GM23338 (cell line): ENCODE measurements at regions not wholly inside any gene's neighbourhood (a gene's known extent, or its start where the extent isn't known, plus 50 kb on each side); places are given as distances from the start of the nearest gene placed in this dataset.

Experiments used
- ATAC-seq: fragments of 200-7000 bp; cut with Tn5 transposase; 3 replicates; pipeline ENCODE4 v1.9.1; 2020
- DNase-seq: peaks from one replicate; pipeline ENCODE4 v3.0.0-alpha.2; 2015; ENCODE audit warnings: low spot score
- H2AFZ ChIP-seq: fragments of 200-600 bp; sonication (generic); 2 replicates; pipeline ENCODE4 v1.8.0; 2016; ENCODE audit warnings: antibody characterized with exemption, mild to moderate bottlenecking, moderate library complexity
- H3F3A ChIP-seq: fragments of 200-600 bp; sonication (generic); replicated peaks from 2 replicates; pipeline ENCODE4 v1.8.0; 2017; ENCODE audit warnings: antibody characterized with exemption, mixed run types, low read depth
- H3K27ac ChIP-seq: fragments of 200-600 bp; sonication (generic); 2 replicates; pipeline ENCODE4 v1.6.1; 2016; ENCODE audit warnings: low read depth
- H3K27me3 ChIP-seq: fragments of 200-600 bp; sonication (generic); 2 replicates; pipeline ENCODE4 v1.8.0; 2016; ENCODE audit warnings: mild to moderate bottlenecking, mixed run types, moderate library complexity; ENCODE audit not compliant: insufficient read depth
- H3K36me3 ChIP-seq: fragments of 200-600 bp; sonication (generic); 2 replicates; pipeline ENCODE4 v1.8.0; 2016; ENCODE audit warnings: mild to moderate bottlenecking; ENCODE audit not compliant: insufficient read depth
- H3K4me1 ChIP-seq: fragments of 200-600 bp; sonication (generic); 2 replicates; pipeline ENCODE4 v1.8.0; 2016; ENCODE audit warnings: mild to moderate bottlenecking, moderate library complexity; ENCODE audit not compliant: insufficient read depth
- H3K4me2 ChIP-seq: fragments of 200-600 bp; sonication (generic); 2 replicates; pipeline ENCODE4 v1.7.1; 2017; ENCODE audit warnings: mixed run types
- H3K4me3 ChIP-seq: fragments of 200-600 bp; sonication (generic); 2 replicates; pipeline ENCODE4 v1.6.1; 2016; ENCODE audit warnings: mixed run types
- H3K79me2 ChIP-seq: fragments of 200-600 bp; sonication (generic); replicated peaks from 2 replicates; pipeline ENCODE4 v1.8.0; 2017; ENCODE audit warnings: mild to moderate bottlenecking; ENCODE audit not compliant: insufficient read depth
- H3K9me2 ChIP-seq: fragments of 200-600 bp; sonication (generic); 2 replicates; pipeline ENCODE4 v1.8.0; 2017; ENCODE audit not compliant: insufficient read depth
- H4K20me1 ChIP-seq: fragments of 200-600 bp; sonication (generic); replicated peaks from 2 replicates; pipeline ENCODE4 v1.8.0; 2017; ENCODE audit warnings: mild to moderate bottlenecking; ENCODE audit not compliant: insufficient read depth
- H3K27ac Mint-ChIP-seq: 2 replicates; pipeline ENCODE4 v1.8.0; 2020; ENCODE audit warnings: inconsistent platforms, mild to moderate bottlenecking, moderate library complexity, mixed read lengths
- H3K27me3 Mint-ChIP-seq: 3 replicates; pipeline ENCODE4 v1.8.0; 2022; ENCODE audit warnings: low read depth, mild to moderate bottlenecking, moderate library complexity, mixed read lengths, inconsistent platforms; ENCODE audit not compliant: insufficient read depth, poor library complexity
- H3K36me3 Mint-ChIP-seq: 3 replicates; pipeline ENCODE4 v1.8.0; 2021; ENCODE audit warnings: low read depth, mild to moderate bottlenecking, inconsistent platforms, moderate library complexity, mixed read lengths
- H3K4me1 Mint-ChIP-seq: 3 replicates; pipeline ENCODE4 v1.8.0; 2020; ENCODE audit warnings: mild to moderate bottlenecking, inconsistent platforms, mixed read lengths
- H3K4me3 Mint-ChIP-seq: 3 replicates; pipeline ENCODE4 v1.8.0; 2021; ENCODE audit warnings: moderate library complexity, mild to moderate bottlenecking, inconsistent platforms, mixed read lengths
- H3K9me3 Mint-ChIP-seq: 3 replicates; pipeline ENCODE4 v1.8.0; 2020; ENCODE audit warnings: moderate library complexity, mild to moderate bottlenecking, inconsistent platforms, mixed read lengths
- EZH2phosphoT487 ChIP-seq: fragments of 200-600 bp; sonication (generic); IDR thresholded peaks from one replicate; pipeline ENCODE4 v1.8.1; 2018; ENCODE audit warnings: antibody characterized with exemption; ENCODE audit not compliant: unreplicated experiment
- JUNB ChIP-seq: IDR thresholded peaks from one replicate; pipeline ENCODE4 v1.6.1; 2016; ENCODE audit warnings: antibody characterized with exemption; ENCODE audit not compliant: unreplicated experiment
- STAT1 ChIP-seq: IDR thresholded peaks from one replicate; pipeline ENCODE4 v1.6.1; 2016; ENCODE audit warnings: antibody characterized with exemption; ENCODE audit not compliant: unreplicated experiment
- ZNF331 ChIP-seq: fragments of 250-450 bp; sonication (Bioruptor Pico); IDR thresholded peaks from 2 replicates; pipeline ENCODE4 v1.5.0; 2020; ENCODE audit warnings: low read depth, mild to moderate bottlenecking, moderate library complexity
- TF ChIP-seq, protein P1 (sequence below): IDR thresholded peaks from one replicate; pipeline ENCODE4 v1.6.1; 2018; ENCODE audit warnings: antibody characterized with exemption; ENCODE audit not compliant: unreplicated experiment
- TF ChIP-seq, protein P2 (sequence below): fragments of 250-450 bp; sonication (Bioruptor Pico); IDR thresholded peaks from 2 replicates; pipeline ENCODE4 v1.5.0; 2020; ENCODE audit warnings: mild to moderate bottlenecking, moderate library complexity
- TF ChIP-seq, protein P3 (sequence below): IDR thresholded peaks from 2 replicates; pipeline ENCODE4 v1.6.1; 2016; ENCODE audit warnings: antibody characterized with exemption

DNA sequence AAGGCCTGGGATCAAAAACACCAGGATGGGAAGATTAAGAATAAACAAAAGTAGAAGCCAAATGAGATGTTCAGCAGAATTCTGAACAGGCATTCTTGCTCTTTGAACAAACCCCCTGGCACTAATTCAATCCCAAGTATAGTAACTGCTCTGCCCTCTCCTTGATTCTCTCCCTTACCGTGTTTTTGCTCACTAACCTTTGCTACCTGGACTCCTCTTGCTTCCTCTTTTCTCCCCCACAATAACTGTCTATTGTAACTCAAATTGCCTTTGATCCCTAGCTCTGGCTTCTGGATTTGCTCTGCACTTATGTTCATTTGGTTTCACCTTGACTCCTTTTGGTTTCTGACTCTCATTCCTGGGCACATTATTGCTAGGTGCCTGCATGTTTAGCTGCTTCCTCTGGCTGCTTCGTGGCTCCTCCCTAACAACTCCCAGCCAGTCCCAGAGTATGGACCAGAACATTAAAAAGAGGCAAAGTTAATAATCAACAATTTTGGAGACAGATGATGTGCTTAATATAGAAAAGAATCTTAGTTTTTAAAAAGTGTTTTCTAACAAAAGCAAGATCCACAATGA, 65.4 kb upstream of the PHIP start:
- H3K9me3 Mint-ChIP-seq = no peaks in the 10 kb centered on the region

More for the DNA sequence above, 65.4 kb upstream of the PHIP start:
- H3K9me2 ChIP-seq = no peaks in the 10 kb centered on the region
- Mint-ChIP-seq H3K36me3 (no peaks in the 10 kb centered on the region), H3K27me3 (no peaks in the 10 kb centered on the region), H3K4me1 (peaks cover 4% of the 10 kb centered on the region; the same call in 2 of the 3 replicates), H3K27ac (no peak overlapping the region), H3K4me3 (no peak overlapping the region)
- TF ChIP-seq ZNF331 = no peak
- TF ChIP-seq, protein P1, sequence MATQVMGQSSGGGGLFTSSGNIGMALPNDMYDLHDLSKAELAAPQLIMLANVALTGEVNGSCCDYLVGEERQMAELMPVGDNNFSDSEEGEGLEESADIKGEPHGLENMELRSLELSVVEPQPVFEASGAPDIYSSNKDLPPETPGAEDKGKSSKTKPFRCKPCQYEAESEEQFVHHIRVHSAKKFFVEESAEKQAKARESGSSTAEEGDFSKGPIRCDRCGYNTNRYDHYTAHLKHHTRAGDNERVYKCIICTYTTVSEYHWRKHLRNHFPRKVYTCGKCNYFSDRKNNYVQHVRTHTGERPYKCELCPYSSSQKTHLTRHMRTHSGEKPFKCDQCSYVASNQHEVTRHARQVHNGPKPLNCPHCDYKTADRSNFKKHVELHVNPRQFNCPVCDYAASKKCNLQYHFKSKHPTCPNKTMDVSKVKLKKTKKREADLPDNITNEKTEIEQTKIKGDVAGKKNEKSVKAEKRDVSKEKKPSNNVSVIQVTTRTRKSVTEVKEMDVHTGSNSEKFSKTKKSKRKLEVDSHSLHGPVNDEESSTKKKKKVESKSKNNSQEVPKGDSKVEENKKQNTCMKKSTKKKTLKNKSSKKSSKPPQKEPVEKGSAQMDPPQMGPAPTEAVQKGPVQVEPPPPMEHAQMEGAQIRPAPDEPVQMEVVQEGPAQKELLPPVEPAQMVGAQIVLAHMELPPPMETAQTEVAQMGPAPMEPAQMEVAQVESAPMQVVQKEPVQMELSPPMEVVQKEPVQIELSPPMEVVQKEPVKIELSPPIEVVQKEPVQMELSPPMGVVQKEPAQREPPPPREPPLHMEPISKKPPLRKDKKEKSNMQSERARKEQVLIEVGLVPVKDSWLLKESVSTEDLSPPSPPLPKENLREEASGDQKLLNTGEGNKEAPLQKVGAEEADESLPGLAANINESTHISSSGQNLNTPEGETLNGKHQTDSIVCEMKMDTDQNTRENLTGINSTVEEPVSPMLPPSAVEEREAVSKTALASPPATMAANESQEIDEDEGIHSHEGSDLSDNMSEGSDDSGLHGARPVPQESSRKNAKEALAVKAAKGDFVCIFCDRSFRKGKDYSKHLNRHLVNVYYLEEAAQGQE = no peak
- no peak for TF ChIP-seq JUNB
- no peak for TF ChIP-seq STAT1
- TF ChIP-seq, protein P2, sequence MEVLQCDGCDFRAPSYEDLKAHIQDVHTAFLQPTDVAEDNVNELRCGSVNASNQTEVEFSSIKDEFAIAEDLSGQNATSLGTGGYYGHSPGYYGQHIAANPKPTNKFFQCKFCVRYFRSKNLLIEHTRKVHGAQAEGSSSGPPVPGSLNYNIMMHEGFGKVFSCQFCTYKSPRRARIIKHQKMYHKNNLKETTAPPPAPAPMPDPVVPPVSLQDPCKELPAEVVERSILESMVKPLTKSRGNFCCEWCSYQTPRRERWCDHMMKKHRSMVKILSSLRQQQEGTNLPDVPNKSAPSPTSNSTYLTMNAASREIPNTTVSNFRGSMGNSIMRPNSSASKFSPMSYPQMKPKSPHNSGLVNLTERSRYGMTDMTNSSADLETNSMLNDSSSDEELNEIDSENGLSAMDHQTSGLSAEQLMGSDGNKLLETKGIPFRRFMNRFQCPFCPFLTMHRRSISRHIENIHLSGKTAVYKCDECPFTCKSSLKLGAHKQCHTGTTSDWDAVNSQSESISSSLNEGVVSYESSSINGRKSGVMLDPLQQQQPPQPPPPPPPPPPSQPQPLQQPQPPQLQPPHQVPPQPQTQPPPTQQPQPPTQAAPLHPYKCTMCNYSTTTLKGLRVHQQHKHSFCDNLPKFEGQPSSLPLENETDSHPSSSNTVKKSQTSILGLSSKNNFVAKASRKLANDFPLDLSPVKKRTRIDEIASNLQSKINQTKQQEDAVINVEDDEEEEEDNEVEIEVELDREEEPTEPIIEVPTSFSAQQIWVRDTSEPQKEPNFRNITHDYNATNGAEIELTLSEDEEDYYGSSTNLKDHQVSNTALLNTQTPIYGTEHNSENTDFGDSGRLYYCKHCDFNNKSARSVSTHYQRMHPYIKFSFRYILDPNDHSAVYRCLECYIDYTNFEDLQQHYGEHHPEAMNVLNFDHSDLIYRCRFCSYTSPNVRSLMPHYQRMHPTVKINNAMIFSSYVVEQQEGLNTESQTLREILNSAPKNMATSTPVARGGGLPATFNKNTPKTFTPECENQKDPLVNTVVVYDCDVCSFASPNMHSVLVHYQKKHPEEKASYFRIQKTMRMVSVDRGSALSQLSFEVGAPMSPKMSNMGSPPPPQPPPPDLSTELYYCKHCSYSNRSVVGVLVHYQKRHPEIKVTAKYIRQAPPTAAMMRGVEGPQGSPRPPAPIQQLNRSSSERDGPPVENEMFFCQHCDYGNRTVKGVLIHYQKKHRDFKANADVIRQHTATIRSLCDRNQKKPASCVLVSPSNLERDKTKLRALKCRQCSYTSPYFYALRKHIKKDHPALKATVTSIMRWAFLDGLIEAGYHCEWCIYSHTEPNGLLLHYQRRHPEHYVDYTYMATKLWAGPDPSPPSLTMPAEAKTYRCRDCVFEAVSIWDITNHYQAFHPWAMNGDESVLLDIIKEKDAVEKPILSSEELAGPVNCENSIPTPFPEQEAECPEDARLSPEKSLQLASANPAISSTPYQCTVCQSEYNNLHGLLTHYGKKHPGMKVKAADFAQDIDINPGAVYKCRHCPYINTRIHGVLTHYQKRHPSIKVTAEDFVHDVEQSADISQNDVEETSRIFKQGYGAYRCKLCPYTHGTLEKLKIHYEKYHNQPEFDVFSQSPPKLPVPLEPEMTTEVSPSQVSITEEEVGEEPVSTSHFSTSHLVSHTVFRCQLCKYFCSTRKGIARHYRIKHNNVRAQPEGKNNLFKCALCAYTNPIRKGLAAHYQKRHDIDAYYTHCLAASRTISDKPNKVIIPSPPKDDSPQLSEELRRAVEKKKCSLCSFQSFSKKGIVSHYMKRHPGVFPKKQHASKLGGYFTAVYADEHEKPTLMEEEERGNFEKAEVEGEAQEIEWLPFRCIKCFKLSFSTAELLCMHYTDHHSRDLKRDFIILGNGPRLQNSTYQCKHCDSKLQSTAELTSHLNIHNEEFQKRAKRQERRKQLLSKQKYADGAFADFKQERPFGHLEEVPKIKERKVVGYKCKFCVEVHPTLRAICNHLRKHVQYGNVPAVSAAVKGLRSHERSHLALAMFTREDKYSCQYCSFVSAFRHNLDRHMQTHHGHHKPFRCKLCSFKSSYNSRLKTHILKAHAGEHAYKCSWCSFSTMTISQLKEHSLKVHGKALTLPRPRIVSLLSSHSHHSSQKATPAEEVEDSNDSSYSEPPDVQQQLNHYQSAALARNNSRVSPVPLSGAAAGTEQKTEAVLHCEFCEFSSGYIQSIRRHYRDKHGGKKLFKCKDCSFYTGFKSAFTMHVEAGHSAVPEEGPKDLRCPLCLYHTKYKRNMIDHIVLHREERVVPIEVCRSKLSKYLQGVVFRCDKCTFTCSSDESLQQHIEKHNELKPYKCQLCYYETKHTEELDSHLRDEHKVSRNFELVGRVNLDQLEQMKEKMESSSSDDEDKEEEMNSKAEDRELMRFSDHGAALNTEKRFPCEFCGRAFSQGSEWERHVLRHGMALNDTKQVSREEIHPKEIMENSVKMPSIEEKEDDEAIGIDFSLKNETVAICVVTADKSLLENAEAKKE (CRISPR knock-in tag) = no peak
- TF ChIP-seq EZH2phosphoT487 = no peak
- TF ChIP-seq, protein P3, sequence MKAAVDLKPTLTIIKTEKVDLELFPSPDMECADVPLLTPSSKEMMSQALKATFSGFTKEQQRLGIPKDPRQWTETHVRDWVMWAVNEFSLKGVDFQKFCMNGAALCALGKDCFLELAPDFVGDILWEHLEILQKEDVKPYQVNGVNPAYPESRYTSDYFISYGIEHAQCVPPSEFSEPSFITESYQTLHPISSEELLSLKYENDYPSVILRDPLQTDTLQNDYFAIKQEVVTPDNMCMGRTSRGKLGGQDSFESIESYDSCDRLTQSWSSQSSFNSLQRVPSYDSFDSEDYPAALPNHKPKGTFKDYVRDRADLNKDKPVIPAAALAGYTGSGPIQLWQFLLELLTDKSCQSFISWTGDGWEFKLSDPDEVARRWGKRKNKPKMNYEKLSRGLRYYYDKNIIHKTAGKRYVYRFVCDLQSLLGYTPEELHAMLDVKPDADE = no peak
- H3K27me3 ChIP-seq = no peaks in the 10 kb centered on the region
- H3K4me3 ChIP-seq = no peak overlapping the region
- no peak overlapping the region for H3K4me2 ChIP-seq
- no peaks in the 10 kb centered on the region for H4K20me1 ChIP-seq
- H2AFZ ChIP-seq = peak overlapping the region; percentile 94
- no peaks in the 10 kb centered on the region for H3K79me2 ChIP-seq
- no peaks in the 10 kb centered on the region for H3F3A ChIP-seq
- H3K36me3 ChIP-seq = no peaks in the 10 kb centered on the region
- H3K4me1 ChIP-seq = peaks cover 14% of the 10 kb centered on the region; the same call in 1 of the 2 replicates
- ATAC-seq (no peak), DNase-seq (no peak)
- H3K27ac ChIP-seq = no peak overlapping the region
